Loucy (cell line): ENCODE measurements at regions not wholly inside any gene's neighbourhood (a gene's known extent, or its start where the extent isn't known, plus 50 kb on each side); places are given as distances from the start of the nearest gene placed in this dataset.

Experiments used
- H2AFZ ChIP-seq: fragments of 200-600 bp; sonication (generic); 2 replicates; pipeline ENCODE4 v1.6.0; 2016; ENCODE audit warnings: antibody characterized with exemption, mild to moderate bottlenecking, low read length, moderate library complexity
- H3F3A ChIP-seq: fragments of 200-600 bp; 2 replicates; pipeline ENCODE4 v1.6.0; 2016; ENCODE audit warnings: antibody characterized with exemption, low read depth, mild to moderate bottlenecking
- H3K27me3 ChIP-seq: fragments of 200-600 bp; sonication (generic); 2 replicates; pipeline ENCODE4 v1.6.1; 2014; ENCODE audit warnings: low read length, mild to moderate bottlenecking; ENCODE audit not compliant: insufficient read depth, poor library complexity, severe bottlenecking
- H3K36me3 ChIP-seq: fragments of 200-600 bp; sonication (generic); 2 replicates; pipeline ENCODE4 v1.6.1; 2016; ENCODE audit warnings: low read length; ENCODE audit not compliant: insufficient read depth
- H3K4me1 ChIP-seq: fragments of 200-600 bp; sonication (generic); 2 replicates; pipeline ENCODE4 v1.5.1; 2014; ENCODE audit warnings: low read length, mild to moderate bottlenecking; ENCODE audit not compliant: insufficient read depth, poor library complexity, severe bottlenecking
- H3K4me2 ChIP-seq: fragments of 200-600 bp; sonication (generic); 2 replicates; pipeline ENCODE4 v1.6.0; 2014; ENCODE audit warnings: antibody characterized with exemption, low read length, low read depth, mild to moderate bottlenecking; ENCODE audit not compliant: poor library complexity, severe bottlenecking
- H3K4me3 ChIP-seq: fragments of 200-600 bp; sonication (generic); 2 replicates; pipeline ENCODE4 v1.5.1; 2014; ENCODE audit warnings: low read length, mild to moderate bottlenecking, mixed read lengths; ENCODE audit not compliant: poor library complexity, severe bottlenecking
- H3K79me2 ChIP-seq: fragments of 200-600 bp; sonication (generic); 2 replicates; pipeline ENCODE4 v1.6.1; 2014; ENCODE audit warnings: low read length; ENCODE audit not compliant: insufficient read depth
- H3K9ac ChIP-seq: fragments of 200-600 bp; sonication (generic); 2 replicates; pipeline ENCODE4 v1.6.0; 2014; ENCODE audit warnings: mild to moderate bottlenecking, low read depth, low read length, moderate library complexity; ENCODE audit not compliant: poor library complexity, severe bottlenecking
- H3K9me2 ChIP-seq: fragments of 200-600 bp; sonication (generic); replicated peaks from 2 replicates; pipeline ENCODE4 v1.6.1; 2016; ENCODE audit warnings: low read depth, low read length, mixed read lengths
- H3K9me3 ChIP-seq: fragments of 200-600 bp; sonication (generic); 2 replicates; pipeline ENCODE4 v1.6.1; 2014; ENCODE audit warnings: mild to moderate bottlenecking, antibody characterized with exemption, low read length, low read depth; ENCODE audit not compliant: insufficient read depth
- H4K20me1 ChIP-seq: fragments of 200-600 bp; sonication (generic); 2 replicates; pipeline ENCODE4 v1.6.0; 2014; ENCODE audit warnings: antibody characterized with exemption, low read length, mild to moderate bottlenecking; ENCODE audit not compliant: insufficient read depth, poor library complexity, severe bottlenecking
- CTCF ChIP-seq: fragments of 200-600 bp; sonication (generic); conservative IDR thresholded peaks from 2 replicates; pipeline ENCODE4 v1.5.1; 2014; ENCODE audit warnings: mild to moderate bottlenecking, antibody characterized with exemption, low read length
- EZH2phosphoT487 ChIP-seq: fragments of 200-600 bp; IDR thresholded peaks from 2 replicates; pipeline ENCODE4 v1.6.1; 2018; ENCODE audit warnings: antibody characterized with exemption, mild to moderate bottlenecking, moderate library complexity, borderline replicate concordance

- Histone ChIP-seq H3K9ac (no peak overlapping the region), H3K4me1 (no peaks in the 10 kb centered on the region), H3K36me3 (no peaks in the 10 kb centered on the region), H3K4me2 (no peak overlapping the region), H3K4me3 (no peak overlapping the region), H3K79me2 (no peaks in the 10 kb centered on the region), H2AFZ (no peak overlapping the region), H3F3A (no peaks in the 10 kb centered on the region), H3K27me3 (no peaks in the 10 kb centered on the region), H3K9me2 (no peaks in the 10 kb centered on the region), H4K20me1 (no peaks in the 10 kb centered on the region), H3K9me3 (no peaks in the 10 kb centered on the region; the same call in 1 of the 2 replicates)
- TF ChIP-seq CTCF = no peak
Measured at GRCh38 chr19:30722186-30722585, 350.0 kb downstream of the ZNF536 start.

- Histone ChIP-seq H3K4me2 (no peak overlapping the region), H3K9me2 (no peaks in the 10 kb centered on the region), H3K36me3 (no peaks in the 10 kb centered on the region), H3K27me3 (no peaks in the 10 kb centered on the region), H3K79me2 (no peaks in the 10 kb centered on the region), H3K9ac (no peak overlapping the region), H3K9me3 (no peaks in the 10 kb centered on the region; the same call in 1 of the 2 replicates), H2AFZ (no peak overlapping the region), H3K4me3 (no peak overlapping the region), H4K20me1 (no peaks in the 10 kb centered on the region), H3F3A (no peaks in the 10 kb centered on the region), H3K4me1 (no peaks in the 10 kb centered on the region)
- TF ChIP-seq CTCF = no peak
- no peak for TF ChIP-seq EZH2phosphoT487
Measured at GRCh38 chr19:30719999-30720345, 347.8 kb downstream of the ZNF536 start.

GRCh38 chr19:30719189-30719998 is 347.2 kb downstream of the ZNF536 start:
- Histone ChIP-seq H3K36me3 (no peaks in the 10 kb centered on the region), H3K27me3 (no peaks in the 10 kb centered on the region), H3K4me2 (peak overlapping the region; percentile 54), H4K20me1 (no peaks in the 10 kb centered on the region), H3K9ac (no peak overlapping the region), H3K9me2 (no peaks in the 10 kb centered on the region), H3K79me2 (no peaks in the 10 kb centered on the region), H3K4me3 (peak overlapping the region; percentile 57), H3F3A (no peaks in the 10 kb centered on the region), H3K9me3 (no peaks in the 10 kb centered on the region; the same call in 1 of the 2 replicates), H2AFZ (peak overlapping the region; percentile 18; the same call in 1 of the 2 replicates), H3K4me1 (no peaks in the 10 kb centered on the region)
- no peak for TF ChIP-seq CTCF
